H1 (cell line): ENCODE measurements at regions not wholly inside any gene's neighbourhood (a gene's known extent, or its start where the extent isn't known, plus 50 kb on each side); places are given as distances from the start of the nearest gene placed in this dataset.

Experiments used
- CTCF ChIA-PET: fragments of 300-600 bp; sonication (Branson Sonifier 250); formaldehyde crosslinking; loops from one replicate; lab custom pipeline; 2021; ENCODE audit not compliant: partially characterized antibody; lab: Charles Lee
- POLR2A ChIA-PET: fragments of 300-600 bp; sonication (Branson Sonifier 250); formaldehyde crosslinking; loops from one replicate; lab custom pipeline; 2021; ENCODE audit warnings: inconsistent platforms; ENCODE audit not compliant: partially characterized antibody; lab: Charles Lee
- DNase-seq, 2 experiments: peaks; one replicate each; pipeline versions ENCODE4 v3.0.0 to v3.0.0-alpha.2; 2010 to 2022; ENCODE audit warnings: low spot score in 2 of 2, low read depth in 1 of 2, mixed read lengths in 1 of 2
- FAIRE-seq: peaks from 2 replicates; lab custom pipeline; 2011; peaks lifted over from hg19 to GRCh38; lab: Jason Lieb, UNC
- H2AFZ ChIP-seq: 2 replicates; pipeline ENCODE4 v1.8.1; 2012; ENCODE audit warnings: low read length, inconsistent platforms
- H2AK5ac ChIP-seq: 2 replicates; pipeline ENCODE4 v1.6.1; 2013; ENCODE audit warnings: low read depth, low read length
- H2BK120ac ChIP-seq: replicated peaks from 2 replicates; pipeline ENCODE3; 2013; ENCODE audit warnings: low read depth, low read length, inconsistent platforms
- H2BK12ac ChIP-seq: 2 replicates; pipeline ENCODE4 v1.6.1; 2013; ENCODE audit warnings: low read depth, low read length
- H2BK15ac ChIP-seq: 2 replicates; pipeline ENCODE4 v1.6.1; 2013; ENCODE audit warnings: low read length
- H2BK20ac ChIP-seq: 2 replicates; pipeline ENCODE4 v1.6.1; 2013; ENCODE audit warnings: low read length
- H2BK5ac ChIP-seq: 2 replicates; pipeline ENCODE4 v1.6.1; 2013; ENCODE audit warnings: low read depth, low read length
- H3K14ac ChIP-seq: 2 replicates; pipeline ENCODE4 v1.6.1; 2013; ENCODE audit warnings: inconsistent platforms; ENCODE audit not compliant: insufficient read length
- H3K18ac ChIP-seq: 2 replicates; pipeline ENCODE4 v1.6.1; 2013; ENCODE audit warnings: low read length; ENCODE audit errors: extremely low read depth
- H3K23ac ChIP-seq: 2 replicates; pipeline ENCODE4 v1.6.1; 2013; ENCODE audit warnings: inconsistent platforms; ENCODE audit not compliant: insufficient read length
- H3K23me2 ChIP-seq: 2 replicates; pipeline ENCODE4 v1.6.1; 2013; ENCODE audit warnings: low read depth, low read length
- H3K27ac ChIP-seq: 2 replicates; pipeline ENCODE4 v1.6.1; 2011; ENCODE audit warnings: low read depth, low read length, inconsistent platforms
- H3K27me3 ChIP-seq, 4 experiments: replicated peaks in 1 of 4; 1 replicate in 1 of 4; 2 replicates in 3 of 4; pipeline versions ENCODE4 v1.6.1 to v1.8.1; 2011 to 2013; ENCODE audit warnings: low read length in 3 of 4, mild to moderate bottlenecking in 3 of 4, inconsistent platforms in 2 of 4, mixed read lengths in 2 of 4, moderate library complexity in 1 of 4; ENCODE audit not compliant: control insufficient read depth in 3 of 4, insufficient read depth in 3 of 4; ENCODE audit errors: extremely low read depth in 1 of 4
- H3K36me3 ChIP-seq, 4 experiments: 2 replicates each; pipeline versions ENCODE4 v1.6.1 to v1.8.1; 2011 to 2013; ENCODE audit warnings: mild to moderate bottlenecking in 4 of 4, low read length in 3 of 4, moderate library complexity in 2 of 4, control low read depth in 1 of 4, inconsistent platforms in 1 of 4; ENCODE audit not compliant: insufficient read depth in 4 of 4, control insufficient read depth in 2 of 4
- H3K4ac ChIP-seq: replicated peaks from 2 replicates; pipeline ENCODE3; 2013; ENCODE audit warnings: low read length, low read depth, mixed read lengths, inconsistent platforms; ENCODE audit not compliant: insufficient read length
- H3K4me1 ChIP-seq, 4 experiments: replicated peaks in 1 of 4; 1 replicate in 1 of 4; 2 replicates in 3 of 4; pipeline versions ENCODE4 v1.6.1 to v1.8.1; 2011 to 2013; ENCODE audit warnings: low read length in 3 of 4, inconsistent platforms in 2 of 4, mixed read lengths in 1 of 4; ENCODE audit not compliant: insufficient read depth in 4 of 4, control insufficient read depth in 3 of 4
- H3K4me2 ChIP-seq, 2 experiments: 2 replicates each; pipeline versions ENCODE4 v1.6.1 to v1.8.1; 2011 to 2013; ENCODE audit warnings: low read depth in 2 of 2, low read length in 2 of 2, control low read depth in 1 of 2, inconsistent platforms in 1 of 2, mild to moderate bottlenecking in 1 of 2; ENCODE audit not compliant: insufficient read depth in 1 of 2
- H3K4me3 ChIP-seq, 4 experiments: fragments of 200-600, 300-600 bp in 1 of 4; sonication (generic), shearing (Covaris generic), sonication (Bioruptor Twin) in 1 of 4; 2 replicates each; pipeline versions ENCODE4 v1.5.1 to v1.8.1; 2011 to 2016; ENCODE audit warnings: low read length in 4 of 4, low read depth in 3 of 4, control low read depth in 2 of 4, inconsistent platforms in 2 of 4, mild to moderate bottlenecking in 2 of 4, mixed read lengths in 1 of 4, moderate library complexity in 1 of 4; ENCODE audit not compliant: insufficient read depth in 2 of 4; ENCODE audit errors: extremely low read depth in 1 of 4
- H3K56ac ChIP-seq: replicated peaks from 2 replicates; pipeline ENCODE3; 2013; ENCODE audit warnings: low read depth, mild to moderate bottlenecking, mixed read lengths, low read length, inconsistent platforms; ENCODE audit not compliant: insufficient read length
- H3K79me1 ChIP-seq: 2 replicates; pipeline ENCODE4 v1.6.1; 2013; ENCODE audit warnings: low read depth, low read length, control low read depth
- H3K79me2 ChIP-seq, 2 experiments: 2 replicates each; pipeline versions ENCODE4 v1.6.1 to v1.8.1; 2012 to 2013; ENCODE audit warnings: low read length in 2 of 2, mild to moderate bottlenecking in 2 of 2, inconsistent platforms in 1 of 2; ENCODE audit not compliant: insufficient read depth in 2 of 2, control insufficient read depth in 1 of 2
- H3K9ac ChIP-seq, 4 experiments: replicated peaks in 1 of 4; 1 replicate in 1 of 4; 2 replicates in 3 of 4; pipeline versions ENCODE4 v1.6.1 to v1.8.1; 2011 to 2013; ENCODE audit warnings: low read depth in 3 of 4, low read length in 3 of 4, control low read depth in 2 of 4, mild to moderate bottlenecking in 2 of 4, moderate library complexity in 2 of 4, inconsistent platforms in 1 of 4; ENCODE audit errors: extremely low read depth in 1 of 4
- H3K9me3 ChIP-seq, 2 experiments: 2 replicates each; pipeline versions ENCODE4 v1.6.1 to v1.8.1; 2012 to 2013; ENCODE audit warnings: mild to moderate bottlenecking in 2 of 2, moderate library complexity in 2 of 2, control low read depth in 1 of 2, inconsistent platforms in 1 of 2, low read depth in 1 of 2, low read length in 1 of 2, mixed read lengths in 1 of 2; ENCODE audit not compliant: insufficient read depth in 2 of 2
- H4K20me1 ChIP-seq, 2 experiments: replicated peaks in 1 of 2; 2 replicates each; pipeline versions ENCODE3 to v1.8.1; 2011 to 2013; ENCODE audit warnings: inconsistent platforms in 2 of 2, low read length in 2 of 2, mild to moderate bottlenecking in 1 of 2; ENCODE audit not compliant: insufficient read depth in 2 of 2, control insufficient read depth in 1 of 2
- H4K5ac ChIP-seq: 2 replicates; pipeline ENCODE4 v1.6.1; 2013; ENCODE audit warnings: low read length, low read depth, mixed read lengths, inconsistent platforms; ENCODE audit not compliant: insufficient read length
- H4K8ac ChIP-seq: 2 replicates; pipeline ENCODE4 v1.8.0; 2013; ENCODE audit warnings: mild to moderate bottlenecking, moderate library complexity, low read length, inconsistent platforms; ENCODE audit not compliant: insufficient read depth; ENCODE audit errors: extremely low read depth
- H4K91ac ChIP-seq: replicated peaks from 2 replicates; pipeline ENCODE3; 2013; ENCODE audit warnings: low read length, mixed read lengths, inconsistent platforms; ENCODE audit not compliant: insufficient read length
- ASH2L ChIP-seq: fragments of 200-600, 300-600 bp; sonication (generic); IDR thresholded peaks from one replicate; pipeline ENCODE4 v1.7.1; 2017; ENCODE audit warnings: low read length
- CTBP2 ChIP-seq: IDR thresholded peaks from 2 replicates; pipeline ENCODE4 v1.7.0; 2011; ENCODE audit warnings: borderline replicate concordance, mild to moderate bottlenecking, moderate library complexity, mixed read lengths, low read length; ENCODE audit not compliant: insufficient read depth, insufficient read length
- FOSL1 ChIP-seq: IDR thresholded peaks from 2 replicates; pipeline ENCODE4 v1.6.1; 2011; ENCODE audit warnings: mild to moderate bottlenecking, low read depth, low read length, moderate library complexity; ENCODE audit not compliant: insufficient read depth
- GTF2F1 ChIP-seq: IDR thresholded peaks from 2 replicates; pipeline ENCODE4 v1.6.1; 2012; ENCODE audit warnings: low read depth, low read length, improper control_type of control experiment, borderline replicate concordance
- HDAC2 ChIP-seq, 2 experiments: fragments of 300-600 bp in 1 of 2; sonication (generic) in 1 of 2; IDR thresholded peaks; 2 replicates each; pipeline ENCODE4 v1.6.1; 2011 to 2012; ENCODE audit warnings: low read depth in 2 of 2, low read length in 2 of 2, mild to moderate bottlenecking in 2 of 2, moderate library complexity in 2 of 2, borderline replicate concordance in 1 of 2, inconsistent platforms in 1 of 2
- KDM1A ChIP-seq: fragments of 200-600, 300-600 bp; sonication (generic); IDR thresholded peaks from 2 replicates; pipeline ENCODE4 v1.7.1; 2016; ENCODE audit warnings: mild to moderate bottlenecking, low read length, borderline replicate concordance
- KDM5A ChIP-seq: fragments of 200-600 bp; IDR thresholded peaks from 2 replicates; pipeline ENCODE4 v1.7.1; 2012; ENCODE audit warnings: mild to moderate bottlenecking, low read length, inconsistent platforms, mixed read lengths
- RXRA ChIP-seq: IDR thresholded peaks from 2 replicates; pipeline ENCODE4 v1.6.1; 2011; ENCODE audit warnings: low read depth, mild to moderate bottlenecking, low read length, moderate library complexity; ENCODE audit not compliant: insufficient read depth
- SAP30 ChIP-seq: fragments of 300-600 bp; sonication (generic); IDR thresholded peaks from 2 replicates; pipeline ENCODE4 v1.7.1; 2012; ENCODE audit warnings: low read length, moderate library complexity, mild to moderate bottlenecking, inconsistent platforms; ENCODE audit not compliant: insufficient read depth, insufficient replicate concordance
- SIN3A ChIP-seq, 2 experiments: IDR thresholded peaks in 1 of 2; conservative IDR thresholded peaks in 1 of 2; 2 replicates each; pipeline ENCODE4 v1.6.1; 2011 to 2012; ENCODE audit warnings: low read length in 2 of 2, improper control_type of control experiment in 1 of 2, low read depth in 1 of 2, mild to moderate bottlenecking in 1 of 2
- SIRT6 ChIP-seq: IDR thresholded peaks from one replicate; pipeline ENCODE4 v1.7.1; 2012; ENCODE audit warnings: low read length, inconsistent platforms
- SP1 ChIP-seq: IDR thresholded peaks from 2 replicates; pipeline ENCODE4 v1.6.1; 2011; ENCODE audit warnings: low read depth, low read length
- SP4 ChIP-seq: IDR thresholded peaks from 2 replicates; pipeline ENCODE4 v1.6.1; 2012; ENCODE audit warnings: low read length, inconsistent platforms
- WGBS, 2 experiments: shearing (Covaris generic) in 1 of 2; methylation state at CpG; one replicate each; pipeline versions ENCODE4 v1.1.6 to v1.1.7; 2013 to 2015; ENCODE audit warnings: low lambda C conversion rate in 2 of 2, mixed read lengths in 2 of 2, inconsistent platforms in 1 of 2, low coverage in 1 of 2, missing lambda C conversion rate in 1 of 2; ENCODE audit not compliant: insufficient replicate concordance in 2 of 2, insufficient coverage in 1 of 2, insufficient read length in 1 of 2; ENCODE audit errors: extremely low coverage in 1 of 2, missing lambda C conversion rate in 1 of 2; 5-methylcytosine and 5-hydroxymethylcytosine counted together

GRCh38 chr1:20421441-20421840, 64.6 kb downstream of the CAMK2N1 start:
- Histone ChIP-seq H2AK5ac (no peak overlapping the region), H3K23me2 (no peaks in the 10 kb centered on the region), H2BK20ac (no peak overlapping the region), H4K5ac (no peak overlapping the region), H2BK15ac (no peak overlapping the region), H4K91ac (no peak overlapping the region), H2BK5ac (no peak overlapping the region), H3K9me3 (peaks cover 9 to 15% of the 10 kb centered on the region in 2 experiments), H2AFZ (no peak overlapping the region), H3K18ac (no peak overlapping the region), H3K4me1 (no peaks in the 10 kb centered on the region), H3K36me3 (no peaks in the 10 kb centered on the region), H3K14ac (no peak overlapping the region), H3K56ac (no peak overlapping the region), H3K23ac (no peak overlapping the region), H3K79me1 (no peaks in the 10 kb centered on the region), H3K27me3 (peaks cover 0 to 4% (median under 1%) of the 10 kb centered on the region in 4 experiments; a peak in 4 of 7 replicates), H4K8ac (no peak overlapping the region), H4K20me1 (no peaks in the 10 kb centered on the region), H2BK12ac (no peak overlapping the region), H3K4me2 (no peak overlapping the region), H3K4me3 (no peak overlapping the region), H3K79me2 (no peaks in the 10 kb centered on the region), H3K4ac (no peak overlapping the region), H2BK120ac (no peak overlapping the region), H3K27ac (no peak overlapping the region), H3K9ac (no peak overlapping the region)
- DNase-seq (no peak), FAIRE-seq (no peak)
- WGBS, 2 experiments: 88% methylated on average over 2 of the region's 2 CpGs; no CpG with 5 or more reads in 1 of the 2 experiments
- ChIA-PET CTCF (interaction anchor here (0.6 to 6.3 kb wide), 9 partner anchors 8 to 208 kb away, joined by 3 to 63 read pairs (median 4); no protein-coding TSS in a partner anchor), POLR2A (interaction anchor here (1.2 kb wide), 1 partner anchor 76 kb away, joined by 3 read pairs; no protein-coding TSS in a partner anchor)
- TF ChIP-seq CTBP2 (no peak), FOSL1 (no peak), KDM1A (no peak), KDM5A (no peak), SAP30 (no peak), SIRT6 (no peak), SIN3A (conservative IDR thresholded peaks at IDR 0.05 in 1 of 2, IDR thresholded peaks at IDR 0.05 in 1 of 2; ENCODE audit: low read depth in 1 of 2, low read length in 2 of 2) (no peak), HDAC2 (IDR thresholded peaks at IDR 0.05; ENCODE audit: borderline replicate concordance in 1 of 2, low read depth in 2 of 2, low read length in 2 of 2) (no peak), ASH2L (no peak), RXRA (no peak), SP4 (no peak), SP1 (no peak), GTF2F1 (no peak)
